CD4-positive, alpha-beta T cell treated with Interleukin-12 subunit alpha and Interleukin-12 subunit beta, for 1 hour (primary cell): ENCODE measurements at regions not wholly inside any gene's neighbourhood (a gene's known extent, or its start where the extent isn't known, plus 50 kb on each side); places are given as distances from the start of the nearest gene placed in this dataset.

ENCODE experiments used
- DNase-seq: peaks from one replicate; pipeline ENCODE4 v3.0.0-alpha.2; 2020

DNA sequence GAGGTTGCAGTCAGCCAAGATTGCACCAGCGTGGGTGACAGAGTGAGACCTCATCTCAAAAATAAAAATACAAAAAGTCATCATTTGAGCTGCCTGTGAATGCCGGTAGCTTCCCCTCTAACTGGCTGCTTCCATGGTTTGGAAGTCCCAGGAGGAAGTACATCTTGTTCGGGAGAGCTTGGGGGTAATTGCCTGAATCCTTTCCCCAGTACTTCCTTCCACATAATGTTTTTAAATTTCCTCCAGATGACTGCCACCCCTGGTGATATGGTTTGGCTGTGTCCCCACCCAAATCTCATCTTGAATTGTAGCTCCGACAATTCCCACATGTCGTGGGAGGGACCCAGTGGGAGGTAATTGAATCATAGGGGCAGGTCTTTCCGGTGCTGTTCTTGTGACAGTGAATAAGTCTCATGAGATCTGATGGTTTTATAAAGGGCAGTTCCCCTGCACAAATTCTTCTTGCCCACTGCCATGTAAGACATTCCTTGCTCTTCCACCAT lies 87.2 kb downstream of the SPRING1 start:
- DNase-seq: no peak

DNA sequence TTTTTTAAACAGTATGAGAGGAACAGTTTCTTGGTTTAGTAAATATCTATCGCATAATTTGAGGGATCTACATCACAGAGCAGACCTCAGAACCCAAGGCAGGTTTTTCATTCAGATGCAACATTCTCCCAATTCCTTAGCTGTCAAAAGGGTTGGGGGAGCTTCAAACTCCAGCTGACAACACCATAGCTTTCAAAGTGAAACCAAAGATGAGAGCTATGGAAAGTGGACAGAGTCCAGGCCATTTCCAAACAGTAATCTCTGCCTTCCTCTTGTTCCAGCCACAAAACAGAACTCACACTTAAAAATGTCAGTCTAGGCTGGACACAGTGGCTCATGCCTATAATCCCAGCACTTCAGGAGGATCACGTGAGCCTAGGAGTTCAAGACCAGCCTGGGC lies 87.8 kb downstream of the SPRING1 start:
- no peak for DNase-seq

DNA sequence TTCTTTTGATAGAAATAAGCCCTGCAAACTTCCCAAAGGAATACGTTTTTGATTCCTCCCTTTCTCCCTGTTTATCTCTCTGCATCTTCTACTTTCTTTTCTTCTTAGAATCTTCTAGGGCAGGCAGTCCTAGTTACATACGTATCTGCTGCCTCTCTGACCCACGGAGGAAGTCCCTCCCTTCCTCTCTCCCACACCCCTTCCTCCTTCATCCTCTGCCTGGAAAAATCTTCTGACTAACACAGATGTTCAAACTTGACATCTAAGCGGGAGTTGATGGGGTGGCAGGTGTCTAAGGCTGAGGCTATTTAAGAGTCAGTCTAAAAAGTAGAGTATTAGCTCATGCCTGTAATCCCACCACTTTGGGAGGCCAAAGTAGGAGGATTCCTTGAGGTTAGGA lies 88.6 kb downstream of the MAP1LC3B2 start:
- DNase-seq: no peak

DNA sequence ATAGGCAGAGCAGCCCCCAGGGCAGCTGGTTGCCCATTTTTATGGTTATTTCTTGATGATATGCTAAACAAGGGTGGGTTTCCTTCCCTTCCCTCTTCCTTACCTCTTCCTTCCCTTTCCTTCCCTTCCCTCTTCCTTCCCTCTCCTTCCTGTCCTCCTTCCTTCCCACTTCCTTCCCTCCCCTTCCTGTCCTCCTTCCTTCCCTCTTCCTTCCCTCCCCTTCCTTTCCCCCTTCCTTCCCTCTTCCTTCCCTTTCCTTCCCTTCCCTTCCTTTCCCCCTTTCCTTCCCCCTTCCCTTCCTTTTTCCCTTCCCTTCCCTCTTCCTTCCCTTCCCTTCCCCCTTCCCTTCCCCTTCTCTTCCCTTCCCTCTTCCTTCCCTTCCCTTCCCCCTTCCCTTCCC lies 87.7 kb downstream of the MAP1LC3B2 start:
- DNase-seq: no peak

DNA sequence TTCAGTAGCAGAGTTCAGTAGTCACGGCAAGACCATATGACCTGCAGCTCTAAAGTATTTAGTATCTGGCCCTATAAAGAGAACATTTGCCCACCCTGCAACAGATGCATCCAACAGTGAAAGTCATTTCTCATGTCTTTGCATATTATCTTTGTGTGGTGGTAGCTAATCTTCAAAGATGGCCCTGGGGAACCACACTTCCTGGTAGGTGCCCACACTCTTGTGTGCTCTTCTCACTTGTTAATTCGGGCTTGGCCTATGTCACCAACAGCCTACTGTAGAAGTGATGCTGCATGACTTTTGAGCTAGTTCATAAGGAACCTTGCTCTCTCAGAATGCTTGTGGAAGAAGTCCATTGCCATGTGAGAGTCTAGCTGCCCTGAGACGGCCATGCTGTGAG lies 85.6 kb downstream of the MAP1LC3B2 start:
- DNase-seq: no peak

DNA sequence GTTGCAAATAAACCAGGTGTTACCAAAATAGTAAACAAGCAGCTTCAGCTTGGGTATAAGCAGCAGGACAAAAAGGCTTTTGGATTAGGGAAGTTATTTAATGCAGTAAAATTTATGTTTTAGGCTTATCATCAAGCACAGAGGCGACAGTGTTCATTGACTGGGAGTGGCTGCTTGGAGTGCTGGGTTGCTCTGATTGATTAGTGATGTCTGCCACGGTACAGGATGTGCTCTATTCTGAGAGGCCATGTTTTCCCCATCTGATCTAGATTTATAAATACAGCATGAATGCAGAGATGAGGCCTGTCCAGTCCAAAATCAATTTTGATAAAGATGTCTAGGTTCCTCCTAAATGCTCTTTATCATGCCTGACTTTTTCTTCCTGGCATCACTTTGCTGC lies 83.5 kb downstream of the MAP1LC3B2 start:
- DNase-seq: no peak

DNA sequence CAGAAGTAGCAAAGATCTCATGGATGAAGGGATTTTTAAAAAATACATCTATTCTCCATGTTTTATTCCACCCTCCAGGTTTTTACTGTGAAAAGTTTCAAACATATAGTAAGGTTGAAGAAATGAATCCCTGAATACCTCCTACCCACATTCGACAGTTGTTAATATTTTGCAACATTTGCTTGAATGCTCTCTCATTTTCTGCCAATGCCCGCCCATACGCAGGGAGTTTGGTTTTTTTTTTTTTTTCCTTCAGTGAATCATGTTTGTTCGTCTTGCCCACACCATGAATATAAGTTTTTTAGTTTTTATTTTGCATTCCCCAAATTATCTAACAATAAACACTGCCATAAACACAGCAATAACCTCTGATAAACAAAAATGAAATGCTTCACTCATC lies 82.9 kb downstream of the MAP1LC3B2 start:
- no peak for DNase-seq

DNA sequence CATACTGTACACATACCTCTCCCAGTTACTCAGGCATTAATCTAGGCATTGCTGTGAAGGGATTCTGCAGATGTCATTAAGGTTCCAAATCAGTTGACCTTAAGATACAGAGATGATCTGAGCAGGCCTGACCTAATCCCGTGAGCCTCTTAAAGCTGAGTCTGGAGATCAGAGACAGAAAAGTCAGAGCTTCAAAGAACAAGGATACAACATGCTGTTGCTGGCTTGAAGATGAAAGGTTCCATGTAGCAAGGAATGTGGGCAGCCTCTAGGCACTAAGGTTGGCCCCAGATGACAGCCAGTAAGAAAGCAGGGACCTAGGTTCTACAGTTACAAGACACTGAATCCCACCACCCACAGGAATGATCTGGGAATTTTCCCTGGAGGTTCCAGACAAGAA lies 81.1 kb downstream of the MAP1LC3B2 start:
- DNase-seq: no peak

DNA sequence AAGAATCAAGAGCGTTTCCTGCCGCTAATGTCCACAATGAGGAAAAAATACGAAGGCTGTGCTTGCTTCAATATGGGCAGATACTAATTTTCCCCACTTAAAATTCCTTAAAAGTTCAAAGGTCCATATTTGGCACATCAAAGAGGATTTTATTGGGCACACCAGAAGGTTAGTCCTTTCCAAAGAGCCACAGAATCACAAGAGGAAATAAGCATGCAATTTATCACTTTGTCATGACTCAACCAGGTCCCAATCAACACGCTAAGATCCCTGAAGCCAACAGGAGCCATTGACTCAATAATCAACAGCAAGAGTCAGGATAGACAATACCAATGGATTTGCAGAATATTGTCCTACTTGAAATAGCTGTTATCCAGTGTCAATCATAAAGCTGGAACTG lies 80.6 kb downstream of the MAP1LC3B2 start:
- no peak for DNase-seq

DNA sequence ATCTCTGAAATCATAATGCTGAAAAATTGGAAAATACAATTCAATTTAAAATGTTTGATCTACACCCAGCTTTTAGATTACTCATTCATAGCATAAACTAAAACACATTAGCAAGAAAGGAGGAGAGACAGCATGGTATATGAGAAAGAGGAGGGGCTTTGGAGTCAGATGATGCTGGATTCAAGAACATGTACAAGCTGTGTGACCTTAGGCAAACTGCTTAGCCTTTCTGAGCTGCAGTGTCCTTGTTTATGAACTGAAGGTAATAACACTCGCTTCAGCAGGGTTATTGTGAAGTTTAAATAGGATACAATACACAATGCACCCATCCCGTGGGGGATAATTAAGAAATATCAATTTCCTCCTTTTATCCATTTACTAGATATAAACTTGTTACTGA lies 79.2 kb downstream of the MAP1LC3B2 start:
- no peak for DNase-seq

DNA sequence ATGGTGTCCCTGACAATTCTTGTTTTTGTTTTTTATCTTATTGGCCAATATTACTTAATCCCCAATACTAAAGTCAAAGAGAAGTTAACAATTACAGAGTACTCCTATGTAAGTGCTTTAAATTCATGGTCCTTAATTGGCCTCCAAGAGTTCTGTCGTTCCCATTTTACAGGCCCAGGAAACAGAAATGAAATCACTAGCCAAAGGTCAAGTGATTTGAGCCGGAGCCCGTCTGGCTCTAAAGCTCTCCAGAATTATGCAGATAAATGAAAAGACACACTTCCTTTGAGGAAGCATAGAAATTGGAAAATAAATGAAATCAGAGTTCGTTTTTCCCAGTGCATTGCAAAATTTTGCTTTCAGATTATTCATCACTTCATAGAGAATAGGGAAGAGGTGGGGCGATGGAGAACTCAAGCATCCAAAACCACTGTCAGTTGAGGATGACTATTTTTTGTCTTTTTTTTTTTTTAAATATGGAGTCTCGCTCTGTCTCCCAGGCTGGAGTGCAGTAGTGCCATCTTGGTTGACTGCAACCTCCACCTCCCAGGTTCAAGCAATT lies 78.5 kb downstream of the MAP1LC3B2 start:
- DNase-seq: no peak

DNA sequence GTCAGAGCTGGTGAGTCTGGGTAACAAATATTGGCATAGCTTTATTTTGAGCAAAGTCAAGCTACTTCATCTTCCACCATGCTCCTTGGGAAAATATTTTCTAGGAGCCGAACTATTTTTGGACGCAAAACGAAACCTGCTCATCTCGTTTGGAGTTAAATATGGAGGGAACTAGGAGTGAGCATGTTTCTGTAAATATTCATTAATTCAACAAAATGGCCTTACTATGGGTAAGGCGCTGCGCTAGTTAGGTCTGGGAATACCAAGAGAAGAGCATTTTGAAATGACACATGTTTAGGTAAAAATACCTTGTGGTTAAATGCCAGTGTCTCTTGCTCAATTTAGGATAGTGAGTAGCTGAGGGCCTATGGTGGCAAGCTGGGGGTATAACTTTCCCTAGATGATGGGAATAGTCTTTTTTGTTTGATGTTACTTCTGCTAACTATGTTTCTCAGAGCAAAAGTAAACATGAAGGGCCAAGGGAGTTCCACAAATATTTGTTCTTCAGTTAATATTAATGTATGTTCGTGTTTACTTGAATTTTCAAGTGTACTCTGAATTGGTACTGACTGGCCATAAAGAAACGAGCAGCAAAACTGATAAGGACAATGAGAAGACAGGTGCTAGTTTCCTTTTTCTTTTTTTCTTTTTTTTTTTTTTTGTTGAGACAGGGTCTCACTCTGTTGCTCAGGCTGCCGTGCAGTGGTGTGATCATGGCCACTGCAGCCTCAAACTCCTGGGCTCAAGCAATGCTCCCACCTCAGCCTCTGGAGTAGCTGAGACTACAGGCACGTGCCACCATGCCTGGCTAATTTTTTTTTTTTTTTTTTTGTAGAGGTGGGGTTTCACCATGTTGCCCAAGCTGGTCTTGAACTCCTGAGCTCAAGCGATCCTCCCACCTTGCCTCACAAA lies 77.7 kb downstream of the MAP1LC3B2 start:
- no peak for DNase-seq

DNA sequence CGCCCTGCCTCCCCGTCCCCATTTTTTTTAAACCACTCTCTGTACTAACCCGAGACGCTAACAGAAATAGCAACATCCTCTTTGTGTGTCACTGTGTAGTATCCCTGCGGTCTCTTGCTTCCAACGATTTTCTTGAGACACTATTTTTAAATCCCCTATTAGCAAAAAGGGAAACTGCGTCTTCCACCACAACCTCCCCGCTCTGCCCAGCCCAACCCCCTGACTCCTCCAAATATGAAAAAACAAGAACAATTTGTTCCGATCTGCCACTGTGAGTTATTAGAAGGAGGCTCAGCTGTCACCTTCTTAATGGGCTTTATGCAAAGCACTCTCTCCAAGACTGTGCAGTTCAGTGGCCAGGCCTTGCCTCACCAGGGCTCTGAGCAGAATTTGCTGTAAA lies 76.3 kb downstream of the MAP1LC3B2 start:
- DNase-seq: no peak

DNA sequence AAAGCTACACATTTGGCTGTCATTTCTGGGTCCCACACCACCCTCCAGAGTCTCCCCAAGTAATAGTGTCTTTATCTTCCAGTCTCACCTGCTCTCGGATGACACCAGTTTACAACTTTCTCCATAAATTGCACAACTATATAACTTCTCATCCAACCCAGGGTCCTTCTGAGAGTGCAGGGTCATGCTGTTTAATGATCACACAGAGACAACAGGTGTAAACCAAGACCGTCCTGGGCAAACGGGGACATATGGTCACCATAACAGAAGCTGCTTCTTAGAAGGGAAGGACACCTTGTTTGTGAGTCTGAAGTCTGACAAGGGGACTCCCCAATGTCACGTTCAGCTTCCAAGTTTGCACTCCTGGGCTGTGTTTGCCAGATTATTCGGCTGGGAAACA lies 74.3 kb downstream of the MAP1LC3B2 start:
- no peak for DNase-seq

DNA sequence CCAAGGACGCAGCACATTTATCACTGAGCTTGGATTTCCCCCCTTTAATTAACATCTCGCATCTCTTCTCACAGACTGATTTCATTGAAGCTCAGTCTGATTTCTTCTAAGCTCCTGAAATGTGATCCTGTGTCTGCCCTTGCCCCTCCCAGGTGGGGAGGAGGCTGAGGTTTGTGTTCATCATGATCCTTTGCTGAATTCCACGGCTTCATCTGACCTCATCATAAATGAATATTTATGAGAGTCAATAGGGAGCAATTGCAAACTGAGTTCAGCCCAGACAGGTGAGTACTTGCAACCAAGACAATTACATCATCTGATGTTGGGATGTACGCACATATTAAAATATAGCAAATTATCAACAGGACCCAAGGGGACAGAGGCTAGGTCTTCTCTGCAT lies 72.4 kb downstream of the MAP1LC3B2 start:
- DNase-seq: no peak

DNA sequence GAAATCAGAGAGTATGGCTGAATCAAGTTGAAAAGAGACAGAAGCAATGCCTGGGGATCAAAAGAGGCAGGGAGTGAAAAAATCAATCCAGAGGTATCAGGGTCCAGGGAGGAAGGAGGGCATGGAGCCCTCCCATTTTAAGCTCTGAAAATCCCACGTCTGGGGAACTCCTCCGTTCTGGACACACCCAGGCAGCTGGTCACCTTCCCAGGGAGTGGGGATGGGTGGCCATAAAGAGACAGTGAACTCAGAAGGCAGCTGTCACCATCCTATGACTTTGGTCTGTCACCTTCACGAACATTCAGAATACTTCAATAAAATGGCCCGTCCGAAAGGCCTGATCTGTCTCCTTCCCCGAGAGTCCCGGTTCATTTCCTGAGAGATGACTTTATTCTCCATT lies 71.6 kb downstream of the MAP1LC3B2 start:
- no peak for DNase-seq

DNA sequence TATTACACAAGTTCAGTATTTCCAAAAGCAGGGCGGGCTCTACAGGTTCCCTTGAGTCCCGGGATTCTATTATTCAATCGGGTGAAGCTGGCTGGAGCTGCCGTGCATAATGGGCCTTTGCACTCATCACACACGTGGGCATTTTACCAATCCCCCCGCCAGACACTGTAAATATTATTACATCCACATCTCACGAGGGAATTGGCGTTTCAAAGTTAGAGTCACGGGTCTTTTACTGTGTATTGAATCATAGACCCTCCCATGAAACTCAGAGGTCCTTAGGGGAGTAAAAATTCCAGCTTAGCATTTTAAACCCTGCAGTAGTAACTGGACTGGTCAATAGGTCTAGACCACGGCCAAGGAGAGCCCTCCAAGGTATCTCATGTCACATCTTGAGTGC lies 70.3 kb downstream of the MAP1LC3B2 start:
- no peak for DNase-seq

DNA sequence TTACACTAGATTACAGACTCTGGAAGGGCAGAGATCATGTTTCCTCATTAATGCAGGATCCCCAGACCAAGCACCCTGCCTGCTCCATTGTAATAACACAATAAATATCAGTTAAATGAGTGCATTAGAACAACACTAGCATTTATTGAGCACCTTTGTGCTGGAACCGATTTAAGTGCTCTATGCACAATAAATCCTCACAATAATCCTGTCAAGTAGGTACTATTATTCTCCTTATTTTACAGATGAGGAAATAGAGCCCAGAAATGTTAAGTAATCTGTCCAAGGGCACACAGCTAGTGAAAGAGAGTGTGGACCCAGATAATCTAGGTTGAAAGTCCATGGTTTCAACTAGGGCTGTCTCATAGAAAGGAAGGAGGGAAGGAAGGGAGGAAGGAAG lies 69.8 kb downstream of the MAP1LC3B2 start:
- no peak for DNase-seq

DNA sequence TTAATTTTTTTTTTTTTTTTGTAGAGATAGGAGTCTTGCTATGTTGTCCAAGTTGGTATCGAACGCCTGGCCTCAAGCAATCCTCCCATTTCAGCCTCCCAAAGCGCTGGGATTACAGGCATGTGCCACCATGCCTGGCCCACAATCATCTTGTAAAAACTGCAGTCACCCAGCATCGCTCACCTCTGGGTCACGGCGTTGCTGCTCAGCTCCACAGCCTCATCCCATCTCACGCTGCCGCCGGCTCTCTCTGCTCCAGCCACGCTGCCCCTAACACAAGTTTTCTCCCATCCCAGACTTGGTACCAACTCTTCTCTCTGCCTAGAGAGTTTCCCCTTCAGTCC lies 69.2 kb downstream of the MAP1LC3B2 start:
- no peak for DNase-seq
